ENCODE measurements at regions not wholly inside any gene's neighbourhood (a gene's known extent, or its start where the extent isn't known, plus 50 kb on each side); places are given as distances from the start of the nearest gene placed in this dataset.

DNA sequence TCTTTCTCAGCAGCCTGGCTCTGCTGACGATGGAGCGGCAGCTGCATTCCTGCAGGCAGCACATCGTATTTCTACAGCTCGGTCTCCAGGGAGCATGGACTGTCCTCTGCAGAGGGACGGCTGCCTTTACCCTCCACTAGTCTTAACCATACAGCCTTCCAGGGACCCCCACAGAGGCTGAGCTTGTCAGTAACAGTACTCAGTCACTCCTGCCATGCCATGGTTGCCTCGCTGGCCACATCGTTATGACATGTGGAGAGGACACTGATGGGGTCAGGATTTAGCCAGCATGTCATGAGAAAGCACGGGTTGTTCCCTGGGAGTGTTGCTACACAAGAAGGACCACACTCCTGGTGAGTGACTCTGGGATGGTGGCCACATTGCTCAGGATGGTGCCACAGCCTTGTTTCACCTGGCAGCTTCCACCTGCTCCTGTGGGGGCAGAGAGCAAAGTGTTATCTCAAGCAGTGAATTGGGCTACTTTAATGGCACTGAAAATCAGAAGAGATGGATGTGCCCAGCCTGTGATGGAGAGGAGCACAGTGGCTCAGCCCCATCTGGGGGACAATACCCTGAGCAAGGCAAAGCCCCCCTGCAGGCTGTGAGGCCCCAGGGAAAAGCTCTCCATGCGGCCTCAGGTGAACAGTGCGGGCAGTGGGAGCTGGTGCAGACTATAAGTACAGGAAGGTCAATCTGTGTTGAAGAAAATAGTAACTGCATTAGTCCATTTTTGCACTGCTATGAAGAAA is 443.9 kb downstream of the TCERG1L start:
- Histone ChIP-seq H3K27ac (ENCODE audit: low read depth, low read length) (no peak overlapping the region), H3K27me3 (ENCODE audit: insufficient read depth, low read length, poor library complexity) (no peaks in the 10 kb centered on the region), H3K36me3 (ENCODE audit: control insufficient read depth, insufficient read depth, low read length) (no peaks in the 10 kb centered on the region), H2BK5ac (ENCODE audit: low read length) (no peak overlapping the region), H3K4ac (ENCODE audit: low read depth, low read length) (no peak overlapping the region), H3K4me3 (ENCODE audit: low read length) (no peak overlapping the region), H3K18ac (ENCODE audit: low read length) (no peak overlapping the region), H3K79me1 (ENCODE audit: low read length) (no peaks in the 10 kb centered on the region), H3K4me2 (ENCODE audit: low read length) (no peak overlapping the region), H3K56ac (ENCODE audit: low read length) (no peak overlapping the region), H4K5ac (ENCODE audit: low read length) (no peak overlapping the region), H3K9ac (ENCODE audit: low read length) (no peak overlapping the region), H2AK5ac (ENCODE audit: low read length) (no peak overlapping the region), H2BK15ac (replicated peaks; ENCODE audit: low read depth) (no peak overlapping the region), H4K8ac (ENCODE audit: low read depth, low read length) (no peak overlapping the region), H3K23ac (ENCODE audit: low read length) (no peak overlapping the region), H2BK120ac (ENCODE audit: low read depth, low read length) (no peak overlapping the region), H3K79me2 (ENCODE audit: control insufficient read depth, insufficient read depth, low read length) (no peaks in the 10 kb centered on the region), H3K4me1 (ENCODE audit: control insufficient read depth, low read depth, low read length) (no peaks in the 10 kb centered on the region)
- no CpG with 5 or more reads among the region's 10 CpGs for WGBS (ENCODE audit: extremely low coverage, insufficient coverage, low lambda C conversion rate)
- DNase-seq, result no peak

DNA sequence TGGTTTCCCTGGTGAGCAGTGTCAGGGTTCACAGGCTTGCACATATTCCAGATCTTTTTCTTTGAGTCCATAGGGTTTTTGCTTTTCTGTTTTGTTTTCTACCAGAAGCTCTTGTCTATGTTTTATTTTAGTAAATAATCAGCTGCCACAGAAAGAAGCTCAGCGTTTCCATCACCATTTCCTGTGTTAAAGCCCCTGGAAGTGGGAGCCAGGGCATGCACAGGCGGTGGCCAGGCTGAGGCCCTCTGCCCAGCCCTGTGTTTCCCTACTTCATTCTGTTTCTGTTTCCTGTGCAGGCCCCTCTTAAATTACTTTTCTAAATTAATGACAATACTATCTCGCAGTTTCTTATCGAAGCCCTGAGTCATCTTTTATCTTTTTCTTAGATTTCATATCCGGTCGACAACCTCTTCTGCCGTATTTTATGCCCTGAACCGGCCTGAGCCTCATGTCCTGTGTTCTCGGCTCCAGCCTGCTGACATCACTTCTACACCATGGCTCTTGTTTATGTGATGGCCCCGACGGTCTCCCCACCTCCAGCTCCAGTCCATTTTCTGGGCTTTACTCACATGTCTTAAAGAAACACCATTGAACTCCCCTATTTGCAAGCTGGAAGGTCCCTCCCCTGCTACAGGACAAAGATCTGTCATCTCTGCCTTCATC is 442.2 kb downstream of the TCERG1L start:
- Histone ChIP-seq H3K18ac (ENCODE audit: low read length) (no peak overlapping the region), H3K4me1 (ENCODE audit: control insufficient read depth, low read depth, low read length) (no peaks in the 10 kb centered on the region), H2BK120ac (ENCODE audit: low read depth, low read length) (no peak overlapping the region), H3K23ac (ENCODE audit: low read length) (no peak overlapping the region), H3K56ac (ENCODE audit: low read length) (no peak overlapping the region), H3K27ac (ENCODE audit: low read depth, low read length) (no peak overlapping the region), H3K4me2 (ENCODE audit: low read length) (no peak overlapping the region), H3K4ac (ENCODE audit: low read depth, low read length) (no peak overlapping the region), H3K27me3 (ENCODE audit: insufficient read depth, low read length, poor library complexity) (no peaks in the 10 kb centered on the region), H4K8ac (ENCODE audit: low read depth, low read length) (no peak overlapping the region), H3K9ac (ENCODE audit: low read length) (no peak overlapping the region), H2BK5ac (ENCODE audit: low read length) (no peak overlapping the region), H3K36me3 (ENCODE audit: control insufficient read depth, insufficient read depth, low read length) (no peaks in the 10 kb centered on the region), H2AK5ac (ENCODE audit: low read length) (no peak overlapping the region), H3K79me2 (ENCODE audit: control insufficient read depth, insufficient read depth, low read length) (no peaks in the 10 kb centered on the region), H3K4me3 (ENCODE audit: low read length) (no peak overlapping the region), H3K79me1 (ENCODE audit: low read length) (no peaks in the 10 kb centered on the region), H4K5ac (ENCODE audit: low read length) (no peak overlapping the region), H2BK15ac (replicated peaks; ENCODE audit: low read depth) (no peak overlapping the region)
- DNase-seq, result no peak
- no CpG with 5 or more reads among the region's 11 CpGs for WGBS (ENCODE audit: extremely low coverage, insufficient coverage, low lambda C conversion rate)

DNA sequence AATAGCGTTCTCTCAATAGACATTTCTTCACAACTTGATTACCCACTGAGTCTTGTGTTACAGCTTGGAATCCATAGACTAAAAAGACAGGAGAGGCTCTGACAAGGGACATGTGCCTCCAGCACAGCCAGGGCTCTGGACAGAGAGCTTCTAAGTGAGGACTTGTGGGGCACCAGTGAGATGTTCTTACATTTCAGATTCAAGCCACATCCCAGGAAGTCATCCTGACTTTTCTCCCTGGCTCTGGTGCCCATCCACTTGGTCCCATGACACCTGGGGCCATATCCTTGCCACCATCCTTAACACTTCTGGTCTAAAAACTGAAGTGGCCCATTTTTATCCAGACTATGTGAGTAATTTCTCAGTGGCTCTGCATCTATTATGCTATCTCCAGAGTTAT is 440.1 kb downstream of the TCERG1L start:
- H4K8ac ChIP-seq (ENCODE audit: low read depth, low read length), result no peak overlapping the region
- no peaks in the 10 kb centered on the region for H3K36me3 ChIP-seq (ENCODE audit: control insufficient read depth, insufficient read depth, low read length)
- no peak overlapping the region for H2BK5ac ChIP-seq (ENCODE audit: low read length)
- H2AK5ac ChIP-seq (ENCODE audit: low read length), result no peak overlapping the region
- H3K4me1 ChIP-seq (ENCODE audit: control insufficient read depth, low read depth, low read length), result no peaks in the 10 kb centered on the region
- H3K27me3 ChIP-seq (ENCODE audit: insufficient read depth, low read length, poor library complexity), result no peaks in the 10 kb centered on the region
- H4K5ac ChIP-seq (ENCODE audit: low read length), result no peak overlapping the region
- H3K9ac ChIP-seq (ENCODE audit: low read length), result no peak overlapping the region
- no peak overlapping the region for H3K4ac ChIP-seq (ENCODE audit: low read depth, low read length)
- WGBS (ENCODE audit: extremely low coverage, insufficient coverage, low lambda C conversion rate), result no CpG with 5 or more reads among the region's 1 CpG
- no peak overlapping the region for H3K27ac ChIP-seq (ENCODE audit: low read depth, low read length)
- no peaks in the 10 kb centered on the region for H3K79me1 ChIP-seq (ENCODE audit: low read length)
- no peak overlapping the region for H2BK120ac ChIP-seq (ENCODE audit: low read depth, low read length)
- no peak overlapping the region for H3K18ac ChIP-seq (ENCODE audit: low read length)
- no peak overlapping the region for H3K4me2 ChIP-seq (ENCODE audit: low read length)
- H3K79me2 ChIP-seq (ENCODE audit: control insufficient read depth, insufficient read depth, low read length), result no peaks in the 10 kb centered on the region
- DNase-seq, result no peak
- no peak overlapping the region for H3K4me3 ChIP-seq (ENCODE audit: low read length)
- no peak overlapping the region for H3K23ac ChIP-seq (ENCODE audit: low read length)
- H2BK15ac ChIP-seq (replicated peaks; ENCODE audit: low read depth), result no peak overlapping the region
- no peak overlapping the region for H3K56ac ChIP-seq (ENCODE audit: low read length)

DNA sequence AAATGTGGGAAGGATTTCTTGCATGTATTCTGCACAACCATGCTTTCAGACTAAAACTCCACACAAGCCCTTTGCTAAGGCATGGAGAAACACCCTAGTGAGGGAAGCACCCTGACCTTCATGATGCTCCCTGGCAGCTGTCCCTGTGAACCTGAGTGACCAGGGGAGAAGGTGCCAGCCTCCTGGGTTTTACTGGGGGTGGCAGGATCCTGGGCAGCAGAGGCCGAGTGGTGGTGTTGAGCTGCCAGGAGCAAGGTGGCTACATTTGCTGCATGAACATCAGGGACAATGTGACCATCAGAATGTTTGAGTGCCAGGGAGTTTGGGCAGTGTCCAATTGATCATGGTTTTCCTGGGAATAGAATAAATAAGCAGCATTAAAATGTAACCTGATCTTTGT is 437.9 kb downstream of the TCERG1L start:
- Histone ChIP-seq H3K4me3 (ENCODE audit: low read length) (no peak overlapping the region), H3K4me1 (ENCODE audit: control insufficient read depth, low read depth, low read length) (no peaks in the 10 kb centered on the region), H2AK5ac (ENCODE audit: low read length) (no peak overlapping the region), H2BK15ac (replicated peaks; ENCODE audit: low read depth) (no peak overlapping the region), H3K4ac (ENCODE audit: low read depth, low read length) (no peak overlapping the region), H3K9ac (ENCODE audit: low read length) (no peak overlapping the region), H4K5ac (ENCODE audit: low read length) (no peak overlapping the region), H3K23ac (ENCODE audit: low read length) (no peak overlapping the region), H4K8ac (ENCODE audit: low read depth, low read length) (no peak overlapping the region), H3K79me1 (ENCODE audit: low read length) (no peaks in the 10 kb centered on the region), H3K56ac (ENCODE audit: low read length) (no peak overlapping the region), H3K18ac (ENCODE audit: low read length) (no peak overlapping the region), H3K4me2 (ENCODE audit: low read length) (no peak overlapping the region), H2BK120ac (ENCODE audit: low read depth, low read length) (no peak overlapping the region), H3K79me2 (ENCODE audit: control insufficient read depth, insufficient read depth, low read length) (no peaks in the 10 kb centered on the region), H3K27me3 (ENCODE audit: insufficient read depth, low read length, poor library complexity) (no peaks in the 10 kb centered on the region), H3K36me3 (ENCODE audit: control insufficient read depth, insufficient read depth, low read length) (no peaks in the 10 kb centered on the region), H2BK5ac (ENCODE audit: low read length) (no peak overlapping the region), H3K27ac (ENCODE audit: low read depth, low read length) (no peak overlapping the region)
- DNase-seq, result no peak
- WGBS (ENCODE audit: extremely low coverage, insufficient coverage, low lambda C conversion rate), result no CpG with 5 or more reads among the region's 1 CpG

DNA sequence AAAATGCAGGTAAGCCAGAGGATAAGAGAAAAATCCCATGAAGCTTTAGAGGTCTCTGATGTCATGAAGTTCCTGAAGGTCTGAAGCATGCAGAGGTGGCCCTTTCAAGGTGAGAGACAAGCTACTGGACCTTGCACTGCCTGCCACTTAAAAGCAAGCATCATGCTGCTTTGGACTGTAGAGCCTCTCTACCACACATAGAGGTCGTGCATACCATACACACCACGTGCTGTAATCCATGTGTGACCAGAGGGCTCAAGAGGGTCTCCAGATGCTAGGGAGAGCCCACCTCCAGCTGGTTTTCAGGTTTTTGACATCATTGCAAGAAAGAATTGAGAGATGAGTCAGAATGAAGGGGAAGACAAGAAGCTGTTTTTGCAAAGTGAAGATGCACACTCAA is 436.4 kb downstream of the TCERG1L start:
- no CpG with 5 or more reads among the region's 2 CpGs for WGBS (ENCODE audit: extremely low coverage, insufficient coverage, low lambda C conversion rate)
- no peak overlapping the region for H4K5ac ChIP-seq (ENCODE audit: low read length)
- H3K4me1 ChIP-seq (ENCODE audit: control insufficient read depth, low read depth, low read length), result no peaks in the 10 kb centered on the region
- no peak overlapping the region for H2BK15ac ChIP-seq (replicated peaks; ENCODE audit: low read depth)
- H2BK5ac ChIP-seq (ENCODE audit: low read length), result no peak overlapping the region
- H3K9ac ChIP-seq (ENCODE audit: low read length), result no peak overlapping the region
- H3K23ac ChIP-seq (ENCODE audit: low read length), result no peak overlapping the region
- H3K27ac ChIP-seq (ENCODE audit: low read depth, low read length), result no peak overlapping the region
- DNase-seq, result no peak
- no peak overlapping the region for H4K8ac ChIP-seq (ENCODE audit: low read depth, low read length)
- no peak overlapping the region for H3K56ac ChIP-seq (ENCODE audit: low read length)
- H3K4me2 ChIP-seq (ENCODE audit: low read length), result no peak overlapping the region
- no peak overlapping the region for H2AK5ac ChIP-seq (ENCODE audit: low read length)
- H3K79me1 ChIP-seq (ENCODE audit: low read length), result no peaks in the 10 kb centered on the region
- H3K4ac ChIP-seq (ENCODE audit: low read depth, low read length), result no peak overlapping the region
- no peak overlapping the region for H3K18ac ChIP-seq (ENCODE audit: low read length)
- no peaks in the 10 kb centered on the region for H3K36me3 ChIP-seq (ENCODE audit: control insufficient read depth, insufficient read depth, low read length)
- H3K4me3 ChIP-seq (ENCODE audit: low read length), result no peak overlapping the region
- no peaks in the 10 kb centered on the region for H3K27me3 ChIP-seq (ENCODE audit: insufficient read depth, low read length, poor library complexity)
- no peaks in the 10 kb centered on the region for H3K79me2 ChIP-seq (ENCODE audit: control insufficient read depth, insufficient read depth, low read length)
- H2BK120ac ChIP-seq (ENCODE audit: low read depth, low read length), result no peak overlapping the region

All from mesendoderm (in vitro differentiated cells).